Activated CD4-positive, alpha-beta T cell treated with anti-CD3 and anti-CD28 coated beads, Interleukin-2, Interleukin-6, amounts not matched to agents 100 ng/mL and 50 ng/mL, durations not matched to agents 16 hours and 8 hours (primary cell): ENCODE measurements at regions not wholly inside any gene's neighbourhood (a gene's known extent, or its start where the extent isn't known, plus 50 kb on each side); places are given as distances from the start of the nearest gene placed in this dataset.

Experiments used
- DNase-seq: peaks from one replicate; pipeline ENCODE4 v3.0.0-alpha.2; 2020

DNA sequence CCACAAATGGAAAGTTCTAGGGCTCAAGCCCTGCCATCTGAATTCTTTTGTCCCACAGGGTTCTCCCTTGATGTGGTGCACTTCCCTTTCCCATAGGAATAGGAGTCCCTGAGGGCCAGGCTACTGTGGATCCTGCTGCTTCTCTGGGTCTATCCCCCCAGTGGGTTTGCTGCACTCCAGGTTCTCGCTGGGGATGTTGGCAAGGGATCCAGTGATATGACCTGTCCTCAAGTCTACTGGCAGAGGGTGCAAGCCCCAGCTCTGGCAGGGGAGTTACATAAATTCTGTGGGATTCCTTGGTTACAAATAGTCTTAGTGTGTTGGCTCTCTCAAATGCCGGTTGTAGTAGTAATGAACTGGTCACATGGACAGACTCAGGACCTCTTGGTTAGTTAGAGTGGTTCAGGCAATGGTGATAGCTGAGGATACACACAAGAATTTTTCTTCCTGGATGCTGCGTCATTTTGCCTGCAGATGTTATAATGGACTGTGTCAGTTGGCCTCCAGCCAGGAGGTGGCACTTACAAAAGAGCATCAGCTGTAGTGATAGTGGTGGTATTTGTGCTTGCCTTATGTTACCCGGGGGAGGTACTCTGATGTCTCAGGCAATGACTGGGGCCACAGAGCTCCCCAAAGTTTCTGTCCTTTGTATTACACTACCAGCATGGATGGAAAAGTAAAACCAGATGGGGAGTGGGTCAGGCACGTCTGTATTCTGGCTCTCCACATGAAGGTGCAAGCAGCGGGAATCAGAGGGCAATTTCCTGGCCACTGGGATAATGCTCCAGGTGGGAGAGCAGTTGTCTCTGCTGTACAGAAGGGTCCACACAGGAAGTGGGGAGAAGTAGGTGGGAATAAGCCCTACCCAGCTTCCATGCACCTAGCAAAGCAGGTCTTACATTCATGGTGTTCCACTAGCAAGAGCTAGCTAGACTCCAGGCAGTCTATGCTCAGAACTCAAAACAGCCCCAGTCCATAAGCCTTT is 267.9 kb downstream of the SOX11 start:
- no peak for DNase-seq

DNA sequence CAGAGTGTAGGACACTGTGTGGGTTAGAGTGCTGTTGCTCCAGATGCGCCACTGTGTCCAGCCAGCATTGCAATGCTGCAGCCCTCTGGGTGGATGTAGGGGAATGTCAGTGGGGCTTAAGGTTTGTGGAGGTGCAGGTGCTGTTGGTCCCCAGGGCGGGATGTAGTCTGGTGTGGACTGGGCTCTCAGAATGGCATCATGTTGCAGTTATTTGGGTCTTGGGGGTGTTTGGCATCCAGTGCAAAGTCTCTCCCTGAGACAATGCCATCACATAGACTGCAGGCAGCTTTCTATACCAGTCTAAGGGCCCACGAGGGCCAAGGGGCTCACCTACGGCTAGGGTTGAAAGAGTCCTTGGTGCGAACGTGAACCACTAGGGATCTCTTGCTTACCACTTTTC is 275.3 kb downstream of the SOX11 start:
- no peak for DNase-seq

DNA sequence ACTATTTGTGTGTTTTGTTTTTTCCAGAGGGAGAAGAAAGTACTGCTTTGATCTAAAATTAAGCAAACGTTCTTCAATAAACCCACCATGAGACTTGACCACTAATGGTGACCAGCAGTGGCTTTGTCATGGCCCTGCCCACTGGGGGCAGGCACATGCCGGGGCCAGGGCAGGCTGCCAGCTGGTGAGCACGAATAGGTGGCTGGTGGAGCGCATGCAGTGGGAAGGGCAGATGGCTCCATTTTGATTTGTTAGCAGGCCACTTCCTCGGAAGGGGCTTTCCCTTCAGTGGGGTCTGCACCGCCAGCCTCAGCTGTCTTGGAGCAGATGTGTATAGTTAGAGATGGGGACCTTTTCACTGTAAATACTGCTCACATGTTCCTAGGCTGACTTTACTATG is 277.1 kb downstream of the SOX11 start:
- no peak for DNase-seq

DNA sequence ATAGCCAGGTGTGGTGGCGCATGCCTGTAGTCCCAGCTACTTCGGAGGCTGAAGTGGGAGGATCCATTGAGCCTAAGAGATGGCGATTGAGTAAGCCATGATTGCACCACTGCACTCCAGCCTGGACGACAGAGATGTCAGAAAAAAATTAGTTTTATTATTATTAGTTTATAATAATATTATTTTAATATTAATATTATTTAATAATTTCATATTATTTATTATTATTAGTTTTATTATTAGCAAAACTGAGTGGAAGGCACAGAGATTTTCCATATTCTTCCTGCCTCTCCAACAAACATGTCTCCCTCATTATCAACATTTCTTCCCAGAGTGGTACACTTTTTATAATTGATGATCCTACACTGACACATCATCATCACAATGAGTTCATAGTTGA is 278.2 kb downstream of the SOX11 start:
- no peak for DNase-seq

DNA sequence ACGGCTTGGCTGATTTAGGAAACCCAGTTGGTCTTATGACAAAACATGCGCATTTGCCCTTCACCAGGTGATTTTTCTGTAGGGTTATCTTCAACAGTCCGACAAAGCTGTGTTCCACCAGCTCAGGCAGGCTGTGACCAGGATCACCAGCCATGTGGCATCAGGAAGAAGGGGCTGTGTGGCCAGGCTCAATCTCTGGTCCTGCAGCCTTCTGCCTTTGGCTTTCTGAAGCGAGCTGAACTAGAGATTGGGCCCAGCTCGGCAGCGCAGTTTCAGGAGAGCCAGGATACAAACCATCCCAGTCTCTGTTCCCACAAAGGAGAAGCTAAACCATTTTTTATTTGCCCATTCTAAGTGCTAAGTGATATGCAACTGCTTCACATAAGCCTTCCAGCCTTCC is 282.3 kb downstream of the SOX11 start:
- no peak for DNase-seq

DNA sequence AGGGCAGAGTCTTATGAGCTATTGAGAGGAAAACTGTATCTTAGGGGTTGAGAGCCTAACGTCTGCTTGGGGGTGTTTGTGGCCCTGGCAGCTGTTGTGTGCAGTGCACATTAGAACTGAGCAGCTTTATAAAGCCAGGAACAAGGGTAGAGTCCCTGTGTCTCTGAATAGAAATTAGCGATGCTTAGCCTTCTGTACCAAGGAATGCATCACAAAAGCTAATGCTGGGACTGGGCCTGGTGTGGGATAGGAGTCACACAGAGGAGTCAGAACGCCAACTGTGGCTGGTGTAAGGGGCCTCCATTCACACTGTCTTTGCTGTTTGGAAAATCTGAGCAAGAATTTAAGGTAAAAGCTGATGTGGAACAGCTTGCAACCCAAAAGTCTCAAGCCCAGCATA is 283.2 kb downstream of the SOX11 start:
- no peak for DNase-seq

DNA sequence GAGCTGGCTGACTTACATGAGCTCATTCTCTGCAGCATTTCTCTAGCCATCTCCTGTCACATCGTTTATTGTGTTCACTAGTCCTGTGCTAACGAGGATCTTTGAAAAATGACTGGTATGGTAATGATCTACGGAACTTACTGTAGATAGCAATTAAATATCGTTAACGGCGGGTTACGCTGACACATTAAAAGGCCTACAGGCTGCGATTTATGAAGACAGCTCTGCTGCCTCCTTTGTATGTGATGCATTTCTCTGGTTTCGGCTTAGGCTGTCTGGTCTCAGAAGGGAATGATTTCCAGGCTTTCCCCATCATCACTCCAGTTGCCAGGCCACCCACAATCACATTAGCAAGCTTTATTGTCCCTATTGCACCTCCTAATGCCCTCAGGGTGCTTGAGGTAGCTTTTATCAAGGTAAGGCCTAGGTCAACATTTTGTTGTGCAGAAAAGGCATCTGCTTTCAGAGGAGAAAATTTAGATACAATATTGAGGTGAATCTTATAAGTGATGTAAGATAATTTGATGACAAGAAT is 284.4 kb downstream of the SOX11 start:
- no peak for DNase-seq

DNA sequence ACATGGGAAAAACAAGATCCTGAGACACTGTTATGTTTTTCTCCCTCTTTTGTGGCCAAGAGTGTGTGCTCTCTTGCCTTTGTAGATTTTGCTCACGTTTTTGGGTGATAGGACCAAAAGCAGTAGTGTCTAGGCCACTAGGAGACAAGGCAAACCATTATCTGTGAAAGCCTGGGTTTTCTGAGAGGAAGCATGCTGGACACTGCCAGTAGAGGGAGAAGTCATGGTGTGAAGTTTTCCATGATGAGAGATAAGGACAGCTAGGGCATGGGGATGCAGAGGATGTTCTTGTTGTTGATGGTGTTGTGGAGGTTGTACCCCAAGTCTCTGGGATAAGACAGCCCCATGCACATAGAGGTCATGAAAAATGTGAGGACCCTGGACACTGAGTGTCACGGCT is 285.3 kb downstream of the SOX11 start:
- DNase-seq = no peak

DNA sequence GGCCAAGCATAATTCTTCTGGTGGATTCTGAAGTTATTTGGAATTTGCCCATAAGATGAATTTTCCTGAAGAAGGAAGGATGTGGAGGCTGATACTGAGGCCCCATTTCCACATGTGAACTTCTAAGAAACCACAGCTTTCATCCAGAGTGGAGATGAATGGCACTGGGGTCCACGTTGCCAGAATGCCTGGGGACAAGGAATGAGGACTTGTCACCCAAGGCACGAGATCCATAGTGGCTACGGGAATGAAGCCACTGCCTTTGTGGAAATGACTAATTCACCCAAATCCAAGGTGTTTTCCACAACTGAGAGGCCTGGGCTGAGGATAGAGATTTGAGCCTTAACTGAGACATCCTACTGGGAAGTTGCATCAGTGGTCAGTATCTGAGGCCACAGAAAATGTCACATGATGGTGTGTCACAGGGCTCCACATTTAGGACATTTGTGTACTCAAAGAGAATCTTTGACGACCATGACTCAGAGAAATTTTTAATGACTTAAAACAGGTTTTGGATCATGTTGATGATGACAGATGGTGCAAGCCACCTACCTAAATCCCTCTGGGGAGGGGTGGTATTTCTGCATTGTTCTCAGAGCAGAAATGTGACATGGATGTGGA is 286.1 kb downstream of the SOX11 start:
- no peak for DNase-seq

DNA sequence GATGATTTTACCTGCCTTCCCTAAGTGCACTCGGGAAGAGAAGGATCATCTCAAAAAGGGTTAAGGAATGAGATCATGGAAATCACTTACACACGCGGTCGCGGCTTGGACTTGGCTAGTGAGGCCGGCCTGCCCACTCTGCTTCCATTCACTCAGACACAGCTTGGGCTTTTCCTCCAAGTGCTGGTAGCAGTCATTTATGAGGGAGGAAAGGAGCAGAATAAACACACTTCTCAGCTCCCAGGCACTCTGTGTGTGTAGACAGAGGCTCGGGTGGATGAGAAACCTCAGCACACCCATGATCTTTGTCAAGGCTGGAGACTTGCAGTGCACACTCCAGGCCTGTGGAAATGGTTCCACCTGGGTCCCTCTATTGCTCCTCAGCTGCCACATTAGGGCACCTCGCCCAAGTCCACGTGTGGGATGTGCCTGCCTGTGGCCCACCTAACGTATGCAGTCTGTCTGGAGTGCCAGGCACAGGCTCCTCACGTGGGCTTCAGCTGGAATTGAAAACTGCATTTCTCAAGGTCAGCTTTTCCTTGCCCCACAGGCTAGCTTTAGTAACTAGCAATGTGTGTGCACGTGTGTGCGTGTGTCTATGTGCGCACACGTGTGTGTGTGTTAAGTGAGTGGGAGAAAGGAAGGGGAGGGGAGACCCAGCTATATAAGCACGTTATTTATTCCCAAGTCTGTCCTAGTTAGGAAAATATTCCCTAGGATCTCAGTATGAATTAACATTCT is 288.4 kb downstream of the SOX11 start:
- no peak for DNase-seq

DNA sequence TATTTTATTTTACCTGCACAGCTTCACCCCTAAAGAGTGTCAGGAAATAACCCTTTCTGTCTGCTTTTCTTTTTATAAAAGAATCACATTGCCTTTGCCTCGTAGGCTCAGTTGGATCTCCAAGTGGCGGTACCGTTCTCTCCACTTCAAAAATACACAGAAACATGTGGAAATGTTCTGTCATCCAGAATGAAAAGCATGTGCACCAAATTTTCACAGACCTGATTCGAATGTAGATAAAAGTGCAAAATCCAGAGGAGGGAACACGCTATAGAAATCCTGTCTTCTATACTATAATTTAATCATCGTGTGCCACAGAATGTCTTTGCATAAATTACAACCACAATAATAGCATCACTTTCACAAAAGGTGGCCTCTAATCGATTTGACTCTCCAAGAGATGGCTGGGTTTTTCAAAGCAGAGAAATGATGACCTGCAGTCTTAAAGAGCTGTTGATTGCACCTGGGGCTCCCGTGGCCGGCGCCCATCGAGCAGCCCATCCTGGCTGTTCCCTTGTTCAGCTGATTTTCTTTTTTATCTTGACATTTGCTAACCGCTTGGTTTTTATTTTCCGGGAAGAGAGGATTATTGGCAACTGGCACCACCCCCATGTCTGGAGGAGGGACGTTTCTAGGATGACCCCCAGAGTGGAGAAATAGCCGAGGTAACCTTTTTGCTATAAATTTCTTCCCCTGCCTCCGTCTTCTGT is 290.2 kb downstream of the SOX11 start:
- DNase-seq = no peak

DNA sequence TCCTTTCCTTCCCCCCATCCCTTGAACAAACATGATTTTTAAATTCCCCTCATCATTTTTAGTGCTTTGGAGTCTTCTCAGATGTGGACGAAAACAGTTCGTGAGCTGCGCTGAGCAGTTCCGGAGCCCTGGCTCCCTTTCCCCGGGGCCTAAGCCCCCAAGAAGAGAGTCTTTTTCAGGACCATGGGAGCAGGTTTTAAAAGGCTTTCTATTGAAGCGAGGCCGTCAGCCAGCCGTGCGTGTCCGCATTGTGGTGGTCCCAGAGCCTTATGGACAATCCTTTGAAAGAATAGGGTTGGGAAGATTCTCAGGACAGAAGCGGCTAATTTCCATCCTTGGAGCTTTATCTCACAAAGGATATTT is 290.7 kb downstream of the SOX11 start:
- DNase-seq = no peak

DNA sequence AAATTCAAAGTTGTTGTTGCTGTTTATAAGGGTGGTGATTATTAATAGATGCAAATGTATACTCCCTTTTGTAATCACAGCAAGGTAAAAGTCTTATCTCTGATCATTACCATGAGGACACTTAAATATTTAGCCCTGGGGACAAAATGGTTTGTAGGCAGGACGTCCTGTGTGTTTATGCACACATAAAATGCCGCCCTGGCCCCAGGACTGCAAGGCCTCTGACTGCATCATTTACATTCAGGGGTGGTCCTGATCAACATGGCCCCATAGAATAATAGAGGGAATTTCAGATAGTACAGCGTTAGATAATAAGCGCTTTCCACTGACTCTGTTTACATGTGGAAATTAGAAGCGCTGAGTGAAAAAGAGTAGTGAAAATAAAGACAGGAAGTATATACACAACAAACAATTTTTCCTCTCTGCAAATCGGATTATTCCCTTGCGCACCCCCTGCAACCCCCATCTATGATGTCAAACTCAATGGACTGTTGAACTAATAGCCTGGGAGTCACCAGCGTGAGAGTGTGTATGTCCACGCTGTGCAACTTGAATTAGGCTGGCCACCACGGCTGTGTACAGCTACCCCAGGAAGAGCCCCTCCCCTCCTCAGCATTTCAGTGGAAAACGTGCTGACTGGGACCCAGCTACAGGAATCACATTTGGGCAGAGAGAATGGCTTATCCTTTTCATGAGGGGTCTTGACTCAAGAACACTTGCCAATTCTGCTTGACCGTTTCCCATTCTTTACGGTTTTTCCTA is 291.5 kb downstream of the SOX11 start:
- DNase-seq = no peak

DNA sequence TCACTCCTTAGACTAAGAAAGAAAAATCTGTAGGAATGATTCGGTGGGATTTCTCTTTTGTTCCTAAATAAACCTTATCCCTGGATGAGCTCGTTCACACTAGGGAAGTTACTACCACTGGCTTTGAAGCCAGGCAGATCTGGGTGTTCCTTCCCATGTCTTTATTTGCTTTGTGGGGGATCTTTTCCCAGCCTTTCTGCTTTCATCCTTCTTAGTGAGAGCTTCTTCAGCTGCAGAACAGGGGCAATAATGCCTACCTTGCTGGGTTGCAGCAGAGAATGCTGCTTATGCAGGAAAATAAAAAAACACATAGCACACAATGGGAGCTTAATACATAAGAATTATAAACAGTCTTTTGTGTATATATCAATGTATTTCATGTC is 292.1 kb downstream of the SOX11 start:
- DNase-seq = no peak

DNA sequence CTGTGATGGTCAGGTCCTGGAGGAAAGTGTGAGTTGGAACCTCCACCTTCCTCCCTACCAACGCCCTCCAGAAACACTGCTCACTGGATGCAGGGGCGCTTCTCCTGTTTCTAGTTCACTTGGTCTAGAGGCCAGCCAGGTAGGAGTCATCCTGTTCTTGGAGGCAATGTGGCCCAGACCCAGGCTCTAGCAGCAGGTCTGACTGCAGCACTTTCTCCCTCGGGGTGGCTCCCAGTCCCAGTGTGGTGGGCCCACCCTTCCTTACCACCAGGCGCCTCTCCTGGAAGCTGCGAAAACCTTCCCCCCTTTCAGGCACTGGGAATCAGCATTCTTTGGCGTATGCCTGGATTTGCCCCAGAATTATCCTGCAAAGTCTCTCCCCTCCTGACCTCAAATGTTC is 292.8 kb downstream of the SOX11 start:
- no peak for DNase-seq

DNA sequence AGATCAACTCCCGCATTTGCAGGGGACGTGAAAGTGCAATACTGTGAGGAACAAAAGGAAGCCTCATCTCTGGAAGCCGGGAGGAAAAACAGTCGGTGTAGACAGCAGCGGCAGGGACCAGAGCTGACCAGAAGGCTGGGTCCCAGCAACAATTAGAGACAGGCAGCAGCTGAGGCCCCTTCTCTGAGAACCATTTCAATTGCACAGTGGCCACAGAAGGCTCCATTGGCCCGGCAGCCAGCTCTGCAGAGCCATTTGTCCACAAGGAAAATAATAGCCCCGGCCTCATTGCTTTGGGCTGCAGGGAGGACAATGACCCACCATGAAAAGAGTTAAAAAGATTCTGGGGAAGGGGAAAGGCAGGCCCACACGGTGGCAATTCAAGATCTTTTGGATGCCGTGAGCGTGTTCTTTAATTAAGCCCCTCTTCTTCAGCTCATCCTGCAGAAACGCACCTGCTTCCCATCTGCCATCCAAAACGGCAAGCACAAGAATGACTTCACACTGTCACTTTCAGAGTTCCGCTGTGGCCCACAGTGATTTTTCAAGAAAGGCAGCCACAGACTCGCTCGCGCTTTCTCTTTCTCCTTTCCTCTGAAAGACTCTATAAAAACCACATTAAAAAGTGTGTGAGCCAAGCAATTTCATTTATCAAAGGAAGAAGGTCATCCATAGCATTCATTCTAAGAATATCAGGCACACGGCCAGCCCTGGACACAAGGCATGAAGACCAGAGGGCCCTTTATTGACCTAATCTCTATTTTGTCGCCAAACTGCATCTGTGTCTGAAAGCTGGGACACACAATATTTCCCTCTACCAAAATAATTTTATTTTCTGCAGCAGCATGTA is 293.6 kb downstream of the SOX11 start:
- no peak for DNase-seq

DNA sequence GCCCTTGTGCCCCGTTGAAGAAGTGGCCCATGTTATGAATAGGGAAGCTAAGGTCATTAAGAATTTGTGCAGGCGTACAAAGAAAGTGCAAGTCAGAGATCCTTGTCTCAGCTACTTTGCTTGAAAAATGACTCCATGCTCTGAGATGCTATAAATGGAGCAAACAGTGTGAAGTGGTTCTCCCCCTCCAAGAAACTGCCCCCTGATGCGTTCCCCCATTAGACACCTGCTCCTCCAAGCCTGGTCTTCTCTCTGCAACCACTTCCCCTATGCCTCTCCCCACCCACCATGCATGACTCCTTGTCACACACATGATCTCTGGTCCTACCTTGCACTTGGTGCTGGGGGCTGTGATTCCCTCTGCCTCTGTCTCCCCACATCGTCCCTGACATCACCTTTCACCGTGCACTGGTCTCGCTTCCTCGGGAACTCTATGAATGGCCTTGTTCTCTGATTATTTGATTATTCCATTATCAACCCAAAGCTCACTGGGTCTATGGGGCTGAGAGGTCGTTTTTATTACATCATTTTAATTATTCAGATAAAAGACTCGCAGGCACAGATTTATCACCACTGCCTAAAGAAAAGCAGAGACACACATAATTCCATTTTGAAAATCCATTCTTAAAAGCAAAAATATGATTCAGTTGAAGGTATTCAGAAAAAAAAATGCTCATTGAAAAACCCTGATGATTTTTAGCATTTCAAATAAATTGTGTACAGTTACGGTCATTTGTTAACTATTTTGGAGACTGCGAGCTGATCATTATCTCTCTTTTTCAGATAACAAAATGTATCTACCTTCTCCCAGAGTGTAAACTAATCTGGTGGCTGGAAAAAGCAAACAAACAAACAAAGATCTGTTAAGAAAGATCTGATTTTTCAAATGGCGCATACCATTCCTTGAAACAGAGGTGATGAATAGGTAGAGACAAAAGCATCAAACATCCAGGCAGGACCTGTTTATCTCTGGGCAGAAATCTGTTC is 294.9 kb downstream of the SOX11 start:
- no peak for DNase-seq

DNA sequence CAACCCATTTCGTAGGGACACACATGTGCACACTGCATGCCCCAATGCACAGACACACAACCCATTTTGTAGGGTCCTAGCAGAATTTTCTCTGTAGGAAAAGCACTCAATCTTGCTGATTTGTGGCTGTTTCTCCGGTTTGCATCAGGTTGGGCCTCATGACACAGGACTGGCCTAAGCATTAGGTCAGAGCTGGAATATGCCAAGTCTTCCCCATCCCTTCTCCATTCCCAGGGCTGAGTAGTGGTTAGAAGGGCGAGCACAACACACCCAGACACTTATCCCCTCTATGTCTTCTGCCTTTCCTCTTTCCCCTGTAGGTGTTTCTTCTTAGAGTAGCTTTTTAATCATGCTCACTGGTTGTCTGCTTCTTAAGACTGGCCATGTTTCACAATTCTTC is 295.9 kb downstream of the SOX11 start:
- no peak for DNase-seq

DNA sequence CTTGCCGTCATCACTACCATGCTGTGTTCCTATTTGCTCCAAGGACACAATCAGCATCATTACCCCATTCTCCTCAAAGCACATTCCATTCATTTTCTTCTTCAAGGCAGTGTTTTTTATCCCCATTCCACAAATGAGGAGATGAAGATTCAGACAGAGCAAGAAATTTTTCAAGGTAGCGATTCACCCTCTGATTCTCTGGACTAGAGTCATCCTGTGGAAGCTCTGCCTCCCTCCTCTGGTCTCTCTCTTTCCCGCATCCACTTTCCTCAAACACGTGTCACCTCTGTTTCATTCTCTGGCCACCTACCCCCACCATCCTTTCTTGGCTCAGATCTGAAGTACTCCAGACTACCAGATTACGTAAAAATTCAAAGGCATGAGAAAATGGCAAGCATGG is 297.9 kb downstream of the SOX11 start:
- DNase-seq = no peak
